ENCODE measurements at regions not wholly inside any gene's neighbourhood (a gene's known extent, or its start where the extent isn't known, plus 50 kb on each side); places are given as distances from the start of the nearest gene placed in this dataset.
A peak's percentile ranks its signal among the peaks of the same experiment; 100 is the strongest.

GRCh38 chr4:62414563-62414962 is 1214.4 kb downstream of the ADGRL3 start:
- no peak for TF ChIP-seq CTCF (conservative IDR thresholded peaks at IDR 0.05; ENCODE audit: low read depth, low read length)
- no peak overlapping the region for H3K4me3 ChIP-seq (ENCODE audit: low read depth, low read length)
- no peak for DNase-seq (ENCODE audit: low read depth)

- DNase-seq (ENCODE audit: low read depth), result no peak
- no peak for TF ChIP-seq CTCF (conservative IDR thresholded peaks at IDR 0.05; ENCODE audit: low read depth, low read length)
These were observed 1210.4 kb downstream of the ADGRL3 start for GRCh38 chr4:62410371-62411003.

GRCh38 chr4:62408454-62408853 is 1208.3 kb downstream of the ADGRL3 start:
- TF ChIP-seq CTCF (conservative IDR thresholded peaks at IDR 0.05; ENCODE audit: low read depth, low read length), result peak; percentile 14
- DNase-seq (ENCODE audit: low read depth), result peak; percentile 6
- H3K4me3 ChIP-seq (ENCODE audit: low read depth, low read length), result no peak overlapping the region

More at GRCh38 chr4:62410371-62411003, 1210.4 kb downstream of the ADGRL3 start:
- H3K4me3 ChIP-seq (ENCODE audit: low read depth, low read length), result no peak overlapping the region

- no peak overlapping the region for H3K4me3 ChIP-seq (ENCODE audit: low read depth, low read length)
- DNase-seq (ENCODE audit: low read depth), result no peak
- no peak for TF ChIP-seq CTCF (conservative IDR thresholded peaks at IDR 0.05; ENCODE audit: low read depth, low read length)
These were observed 1207.4 kb downstream of the ADGRL3 start for GRCh38 chr4:62407534-62407933.

GRCh38 chr4:62402088-62402806 is 1202.1 kb downstream of the ADGRL3 start:
- no peak for DNase-seq (ENCODE audit: low read depth)
- no peak for TF ChIP-seq CTCF (conservative IDR thresholded peaks at IDR 0.05; ENCODE audit: low read depth, low read length)

GRCh38 chr4:62399242-62399641 is 1199.1 kb downstream of the ADGRL3 start:
- peak; percentile 3 for DNase-seq (ENCODE audit: low read depth)
- H3K4me3 ChIP-seq (ENCODE audit: low read depth, low read length), result no peak overlapping the region
- no peak for TF ChIP-seq CTCF (conservative IDR thresholded peaks at IDR 0.05; ENCODE audit: low read depth, low read length)

More at GRCh38 chr4:62402088-62402806, 1202.1 kb downstream of the ADGRL3 start:
- H3K4me3 ChIP-seq (ENCODE audit: low read depth, low read length), result no peak overlapping the region

GRCh38 chr4:62398318-62398717 is 1198.2 kb downstream of the ADGRL3 start:
- H3K4me3 ChIP-seq (ENCODE audit: low read depth, low read length), result no peak overlapping the region
- DNase-seq (ENCODE audit: low read depth), result no peak
- no peak for TF ChIP-seq CTCF (conservative IDR thresholded peaks at IDR 0.05; ENCODE audit: low read depth, low read length)

Data from choroid plexus epithelial cell (primary cell).